Upper lobe of left lung (tissue), 4 donors: ENCODE measurements at regions not wholly inside any gene's neighbourhood (a gene's known extent, or its start where the extent isn't known, plus 50 kb on each side); places are given as distances from the start of the nearest gene placed in this dataset.

Source experiments
- EP300 ChIP-seq, 4 donors: sonication (generic); formaldehyde crosslinking; IDR thresholded peaks; one replicate each; pipeline ENCODE4 v1.5.1; 2017; ENCODE audit warnings: antibody characterized with exemption in 4 of 4, control low read depth in 2 of 4
- TF ChIP-seq, protein P1 (sequence below), 6 experiments: fragments of 450-650 bp in 4 of 6; fragments of 200-600 bp in 2 of 6; sonication (generic) in 2 of 6; IDR thresholded peaks; one replicate each; pipeline ENCODE4 v1.5.1; 2016 to 2019; ENCODE audit warnings: antibody characterized with exemption in 6 of 6

DNA sequence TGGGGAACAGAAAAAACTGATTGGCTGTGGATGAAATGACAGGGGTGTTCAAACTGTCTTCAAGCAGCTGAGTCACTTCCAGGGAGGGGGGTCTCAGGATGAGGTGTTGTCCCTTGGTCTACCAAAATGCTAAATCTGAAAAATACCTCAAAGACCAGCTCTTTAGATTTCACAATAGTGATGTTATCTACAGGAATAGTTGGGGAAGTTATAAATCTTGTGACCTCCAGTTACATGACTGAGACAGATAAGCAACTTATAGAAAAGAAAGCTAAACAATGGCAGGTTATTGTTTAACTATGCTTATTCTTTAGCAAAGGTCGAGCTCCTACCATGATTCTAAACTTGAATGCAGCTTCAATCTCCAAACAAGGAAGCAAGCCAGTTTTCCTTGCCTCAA is 125.4 kb downstream of the SYT10 start:
- no peak for TF ChIP-seq EP300 (IDR thresholded peaks at IDR 0.05)
- TF ChIP-seq, protein P1, sequence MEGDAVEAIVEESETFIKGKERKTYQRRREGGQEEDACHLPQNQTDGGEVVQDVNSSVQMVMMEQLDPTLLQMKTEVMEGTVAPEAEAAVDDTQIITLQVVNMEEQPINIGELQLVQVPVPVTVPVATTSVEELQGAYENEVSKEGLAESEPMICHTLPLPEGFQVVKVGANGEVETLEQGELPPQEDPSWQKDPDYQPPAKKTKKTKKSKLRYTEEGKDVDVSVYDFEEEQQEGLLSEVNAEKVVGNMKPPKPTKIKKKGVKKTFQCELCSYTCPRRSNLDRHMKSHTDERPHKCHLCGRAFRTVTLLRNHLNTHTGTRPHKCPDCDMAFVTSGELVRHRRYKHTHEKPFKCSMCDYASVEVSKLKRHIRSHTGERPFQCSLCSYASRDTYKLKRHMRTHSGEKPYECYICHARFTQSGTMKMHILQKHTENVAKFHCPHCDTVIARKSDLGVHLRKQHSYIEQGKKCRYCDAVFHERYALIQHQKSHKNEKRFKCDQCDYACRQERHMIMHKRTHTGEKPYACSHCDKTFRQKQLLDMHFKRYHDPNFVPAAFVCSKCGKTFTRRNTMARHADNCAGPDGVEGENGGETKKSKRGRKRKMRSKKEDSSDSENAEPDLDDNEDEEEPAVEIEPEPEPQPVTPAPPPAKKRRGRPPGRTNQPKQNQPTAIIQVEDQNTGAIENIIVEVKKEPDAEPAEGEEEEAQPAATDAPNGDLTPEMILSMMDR (IDR thresholded peaks at IDR 0.05), result no peak
